ENCODE measurements at regions not wholly inside any gene's neighbourhood (a gene's known extent, or its start where the extent isn't known, plus 50 kb on each side); places are given as distances from the start of the nearest gene placed in this dataset.

DNA sequence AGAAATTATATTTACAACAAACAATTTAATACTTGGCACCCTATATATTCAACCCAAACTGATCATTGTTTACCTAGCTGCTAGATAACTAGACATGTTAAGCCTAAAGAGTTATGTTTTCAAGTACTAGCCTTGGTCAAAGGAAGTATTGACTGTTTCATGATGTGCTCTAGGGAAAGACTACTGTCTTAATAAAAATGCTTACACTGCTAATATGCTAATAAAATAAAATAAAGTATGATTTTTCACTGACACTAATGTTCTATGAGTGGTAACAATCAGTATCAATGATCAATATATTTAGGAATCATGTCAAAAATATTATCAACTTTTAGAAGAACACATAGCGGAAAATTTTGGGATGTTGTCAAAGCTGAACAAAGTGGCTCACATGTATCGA is 225.5 kb downstream of the OSR1 start:
- TF ChIP-seq EGR1 (IDR thresholded peaks at IDR 0.05): no peak
- no peak for TF ChIP-seq EP300 (IDR thresholded peaks at IDR 0.05; ENCODE audit: borderline replicate concordance)
- TF ChIP-seq, protein P1, sequence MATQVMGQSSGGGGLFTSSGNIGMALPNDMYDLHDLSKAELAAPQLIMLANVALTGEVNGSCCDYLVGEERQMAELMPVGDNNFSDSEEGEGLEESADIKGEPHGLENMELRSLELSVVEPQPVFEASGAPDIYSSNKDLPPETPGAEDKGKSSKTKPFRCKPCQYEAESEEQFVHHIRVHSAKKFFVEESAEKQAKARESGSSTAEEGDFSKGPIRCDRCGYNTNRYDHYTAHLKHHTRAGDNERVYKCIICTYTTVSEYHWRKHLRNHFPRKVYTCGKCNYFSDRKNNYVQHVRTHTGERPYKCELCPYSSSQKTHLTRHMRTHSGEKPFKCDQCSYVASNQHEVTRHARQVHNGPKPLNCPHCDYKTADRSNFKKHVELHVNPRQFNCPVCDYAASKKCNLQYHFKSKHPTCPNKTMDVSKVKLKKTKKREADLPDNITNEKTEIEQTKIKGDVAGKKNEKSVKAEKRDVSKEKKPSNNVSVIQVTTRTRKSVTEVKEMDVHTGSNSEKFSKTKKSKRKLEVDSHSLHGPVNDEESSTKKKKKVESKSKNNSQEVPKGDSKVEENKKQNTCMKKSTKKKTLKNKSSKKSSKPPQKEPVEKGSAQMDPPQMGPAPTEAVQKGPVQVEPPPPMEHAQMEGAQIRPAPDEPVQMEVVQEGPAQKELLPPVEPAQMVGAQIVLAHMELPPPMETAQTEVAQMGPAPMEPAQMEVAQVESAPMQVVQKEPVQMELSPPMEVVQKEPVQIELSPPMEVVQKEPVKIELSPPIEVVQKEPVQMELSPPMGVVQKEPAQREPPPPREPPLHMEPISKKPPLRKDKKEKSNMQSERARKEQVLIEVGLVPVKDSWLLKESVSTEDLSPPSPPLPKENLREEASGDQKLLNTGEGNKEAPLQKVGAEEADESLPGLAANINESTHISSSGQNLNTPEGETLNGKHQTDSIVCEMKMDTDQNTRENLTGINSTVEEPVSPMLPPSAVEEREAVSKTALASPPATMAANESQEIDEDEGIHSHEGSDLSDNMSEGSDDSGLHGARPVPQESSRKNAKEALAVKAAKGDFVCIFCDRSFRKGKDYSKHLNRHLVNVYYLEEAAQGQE (IDR thresholded peaks at IDR 0.05; ENCODE audit: low read depth): no peak
- no peak for TF ChIP-seq FOXM1 (IDR thresholded peaks at IDR 0.05; ENCODE audit: borderline replicate concordance, low read depth)
- TF ChIP-seq TEAD4 (IDR thresholded peaks at IDR 0.05): no peak
- TF ChIP-seq, protein P2, sequence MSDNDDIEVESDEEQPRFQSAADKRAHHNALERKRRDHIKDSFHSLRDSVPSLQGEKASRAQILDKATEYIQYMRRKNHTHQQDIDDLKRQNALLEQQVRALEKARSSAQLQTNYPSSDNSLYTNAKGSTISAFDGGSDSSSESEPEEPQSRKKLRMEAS (IDR thresholded peaks at IDR 0.05): no peak
- TF ChIP-seq YY1 (IDR thresholded peaks at IDR 0.05; ENCODE audit: low read depth): no peak
- TF ChIP-seq ZBTB7A (IDR thresholded peaks at IDR 0.05; ENCODE audit: low read depth): no peak
- no peak for TF ChIP-seq NFIC (IDR thresholded peaks at IDR 0.05)
- no peak for TF ChIP-seq CREB1 (IDR thresholded peaks at IDR 0.05; ENCODE audit: low read depth)
- TF ChIP-seq TAF1 (IDR thresholded peaks at IDR 0.05; ENCODE audit: low read depth): no peak
- no peak for TF ChIP-seq CEBPB (IDR thresholded peaks at IDR 0.05)
- TF ChIP-seq, protein P3, sequence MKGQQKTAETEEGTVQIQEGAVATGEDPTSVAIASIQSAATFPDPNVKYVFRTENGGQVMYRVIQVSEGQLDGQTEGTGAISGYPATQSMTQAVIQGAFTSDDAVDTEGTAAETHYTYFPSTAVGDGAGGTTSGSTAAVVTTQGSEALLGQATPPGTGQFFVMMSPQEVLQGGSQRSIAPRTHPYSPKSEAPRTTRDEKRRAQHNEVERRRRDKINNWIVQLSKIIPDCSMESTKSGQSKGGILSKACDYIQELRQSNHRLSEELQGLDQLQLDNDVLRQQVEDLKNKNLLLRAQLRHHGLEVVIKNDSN (IDR thresholded peaks at IDR 0.05): no peak
